Transverse colon (tissue), 4 donors: ENCODE measurements at regions not wholly inside any gene's neighbourhood (a gene's known extent, or its start where the extent isn't known, plus 50 kb on each side); places are given as distances from the start of the nearest gene placed in this dataset.

ENCODE experiments used
- DNase-seq: peaks from one replicate; pipeline ENCODE4 v3.0.0-alpha.2; 2019
- H3K27ac ChIP-seq, 4 donors: fragments of 200-600 bp; sonication (generic); 2 replicates each; pipeline ENCODE4 v1.5.1; 2016 to 2018; ENCODE audit warnings: inconsistent platforms in 4 of 4
- H3K27me3 ChIP-seq: fragments of 200-600 bp; sonication (generic); 2 replicates; pipeline ENCODE4 v1.5.1; 2017; ENCODE audit warnings: inconsistent platforms
- H3K36me3 ChIP-seq, 4 donors: fragments of 200-600 bp; sonication (generic); 2 replicates each; pipeline ENCODE4 v1.5.1; 2017 to 2019; ENCODE audit warnings: inconsistent platforms in 4 of 4
- H3K4me1 ChIP-seq, 4 donors: fragments of 200-600 bp; sonication (generic); 2 replicates each; pipeline ENCODE4 v1.5.1; 2017 to 2020; ENCODE audit warnings: inconsistent platforms in 4 of 4
- H3K4me3 ChIP-seq, 4 donors: fragments of 200-600 bp; sonication (generic); 1 replicate in 1 of 4; 2 replicates in 3 of 4; pipeline versions ENCODE4 v1.5.1 to v1.6.1; 2017 to 2019; ENCODE audit warnings: inconsistent platforms in 4 of 4
- H3K9me3 ChIP-seq, 2 donors: fragments of 200-600 bp; sonication (generic); 2 replicates each; pipeline ENCODE4 v1.5.1; 2017 to 2019; ENCODE audit warnings: inconsistent platforms in 2 of 2
- CTCF ChIP-seq, 5 experiments: fragments of 200-600 bp in 3 of 5; fragments of 450-650 bp in 2 of 5; sonication (generic) in 3 of 5; IDR thresholded peaks; 1 replicate in 2 of 5; 2 replicates in 3 of 5; pipeline ENCODE4 v1.5.1; 2016 to 2017; ENCODE audit warnings: antibody characterized with exemption in 5 of 5, inconsistent platforms in 3 of 5, mild to moderate bottlenecking in 2 of 5, moderate library complexity in 1 of 5
- EP300 ChIP-seq: sonication (generic); formaldehyde crosslinking; IDR thresholded peaks from one replicate; pipeline ENCODE4 v1.6.1; 2017; ENCODE audit warnings: antibody characterized with exemption, low read depth
- POLR2A ChIP-seq: fragments of 450-650 bp; IDR thresholded peaks from one replicate; pipeline ENCODE4 v1.6.1; 2016; ENCODE audit warnings: antibody characterized with exemption, mild to moderate bottlenecking, moderate library complexity
- POLR2AphosphoS5 ChIP-seq, 3 donors: sonication (generic); formaldehyde crosslinking; IDR thresholded peaks; one replicate each; pipeline ENCODE4 v1.6.1; 2016; ENCODE audit warnings: antibody characterized with exemption in 3 of 3
- WGBS, 2 donors: methylation state at CpG; one replicate each; pipeline ENCODE4 v1.1.5; 2018; ENCODE audit warnings: low coverage in 1 of 2; 5-methylcytosine and 5-hydroxymethylcytosine counted together
- in situ Hi-C, 4 donors: fragments of 200-750 bp; cut with MboI; loops; one replicate each; pipeline versions ENCODE4 v1.15.0 to v1.15.1; 2017; ENCODE audit warnings: low sequenced_read_pairs in 3 of 4, low pct_ligation_motif_present in 1 of 4, low pct_unique_long_range_greater_than_20kb in 1 of 4
- intact Hi-C: fragments of 100-400 bp; cut with DNase I; formaldehyde crosslinking; loops from one replicate; pipeline ENCODE4 v1.15.1; 2023; ENCODE audit warnings: low total_unique reads

DNA sequence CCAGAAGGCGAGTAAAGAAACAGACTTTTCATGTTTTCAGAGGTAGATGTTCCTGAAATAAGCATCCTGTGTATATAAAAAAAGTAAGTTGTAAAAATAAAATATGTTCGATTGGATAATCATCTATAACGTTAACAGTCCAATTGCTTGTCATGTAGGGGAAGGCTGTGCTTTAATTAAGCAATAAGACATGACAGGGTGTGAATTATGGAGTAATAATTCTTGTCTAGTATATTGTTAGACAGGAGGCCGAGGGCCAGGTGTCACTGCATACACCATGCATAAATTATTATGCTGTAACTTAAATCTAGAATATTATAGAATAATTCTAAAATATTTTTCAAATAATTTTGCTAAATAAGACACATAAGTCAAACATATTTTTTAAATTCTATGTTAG is 494.6 kb upstream of the TENM3 start:
- Histone ChIP-seq H3K4me3 (no peak overlapping the region), H3K4me1 (no peaks in the 10 kb centered on the region), H3K9me3 (no peaks in the 10 kb centered on the region), H3K36me3 (no peaks in the 10 kb centered on the region), H3K27me3 (no peaks in the 10 kb centered on the region), H3K27ac (no peak overlapping the region)
- intact Hi-C loops, result no loop called here
- TF ChIP-seq POLR2A (no peak), POLR2AphosphoS5 (IDR thresholded peaks at IDR 0.05) (no peak), CTCF (IDR thresholded peaks at IDR 0.05) (no peak), EP300 (no peak)
- in situ Hi-C loops, result no loop called here
- WGBS, 2 donors, result 23 to 54% methylated on average over 4 of the region's 4 CpGs
- no peak for DNase-seq

- DNase-seq, result no peak
- H3K9me3 ChIP-seq, result no peaks in the 10 kb centered on the region
- no peaks in the 10 kb centered on the region for H3K4me1 ChIP-seq
- no peaks in the 10 kb centered on the region for H3K27me3 ChIP-seq
- no peak for TF ChIP-seq POLR2A
- no peak for TF ChIP-seq CTCF (IDR thresholded peaks at IDR 0.05)
- no peak for TF ChIP-seq EP300
- TF ChIP-seq POLR2AphosphoS5 (IDR thresholded peaks at IDR 0.05), result no peak
- no peak overlapping the region for H3K27ac ChIP-seq
- H3K4me3 ChIP-seq, result no peak overlapping the region
- no peaks in the 10 kb centered on the region for H3K36me3 ChIP-seq
- in situ Hi-C loops (no loop called here), intact Hi-C loops (no loop called here)
- 73 to 75% methylated on average over 6 of the region's 6 CpGs for whole genome bisulfite sequencing, 2 donors
Observed at GRCh38 chr4:181752516-181752915, 490.7 kb upstream of the TENM3 start.

GRCh38 chr4:181753207-181753606 is 490.0 kb upstream of the TENM3 start:
- Histone ChIP-seq H3K27ac (no peak overlapping the region), H3K36me3 (no peaks in the 10 kb centered on the region), H3K9me3 (no peaks in the 10 kb centered on the region), H3K4me1 (no peaks in the 10 kb centered on the region), H3K4me3 (no peak overlapping the region), H3K27me3 (no peaks in the 10 kb centered on the region)
- in situ Hi-C loops, result no loop called here
- intact Hi-C loops, result no loop called here
- TF ChIP-seq POLR2A, result no peak
- TF ChIP-seq EP300, result no peak
- no peak for TF ChIP-seq POLR2AphosphoS5 (IDR thresholded peaks at IDR 0.05)
- TF ChIP-seq CTCF (IDR thresholded peaks at IDR 0.05), result no peak
- 81 to 88% methylated on average over 4 of the region's 4 CpGs for WGBS, 2 donors
- no peak for DNase-seq

DNA sequence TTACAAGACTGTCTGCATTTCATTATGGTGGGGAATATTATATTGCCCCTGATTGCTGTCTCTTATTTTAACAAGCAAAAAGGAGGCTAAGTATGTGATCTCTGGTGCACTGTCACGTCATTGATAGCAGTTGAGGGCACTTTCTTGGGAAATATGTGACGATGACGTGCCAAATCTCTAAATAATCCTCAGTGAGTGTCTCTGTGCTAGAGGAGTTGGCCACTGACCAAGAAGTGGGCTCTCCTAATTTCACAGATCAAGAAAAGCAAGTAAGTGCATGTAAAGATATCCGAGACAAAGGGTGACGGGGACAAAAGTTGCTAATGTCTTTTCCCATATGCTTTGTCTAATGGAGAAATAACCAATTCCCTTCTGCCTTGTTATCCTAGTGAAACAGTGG is 487.4 kb upstream of the TENM3 start:
- Histone ChIP-seq H3K4me3 (no peak overlapping the region), H3K27ac (no peak overlapping the region), H3K9me3 (no peaks in the 10 kb centered on the region), H3K4me1 (no peaks in the 10 kb centered on the region), H3K27me3 (no peaks in the 10 kb centered on the region), H3K36me3 (no peaks in the 10 kb centered on the region)
- TF ChIP-seq POLR2A (no peak), POLR2AphosphoS5 (IDR thresholded peaks at IDR 0.05) (no peak), CTCF (IDR thresholded peaks at IDR 0.05) (no peak), EP300 (no peak)
- WGBS, 2 donors, result 68 to 77% methylated on average over 4 to 5 of the region's 5 CpGs
- DNase-seq, result no peak
- in situ Hi-C loops (no loop called here), intact Hi-C loops (no loop called here)
